ENCODE measurements at regions not wholly inside any gene's neighbourhood (a gene's known extent, or its start where the extent isn't known, plus 50 kb on each side); places are given as distances from the start of the nearest gene placed in this dataset.
"Not testable (repeated sequence)": the region's sequence is repeated elsewhere in the genome, so short reads cannot be mapped to it uniquely, and the experiment has no call there.

- no peaks in the 10 kb centered on the region for H3K27me3 ChIP-seq (ENCODE audit: control insufficient read depth, insufficient read depth, low read length)
- no peak for TF ChIP-seq CTCF (IDR thresholded peaks at IDR 0.05; ENCODE audit: insufficient read depth, low read length, poor library complexity, severe bottlenecking)
- no peak overlapping the region for H3K4me3 ChIP-seq (ENCODE audit: low read depth, low read length)
- DNase-seq (ENCODE audit: low read depth) = no peak
- no peaks in the 10 kb centered on the region for H3K36me3 ChIP-seq (ENCODE audit: control insufficient read depth, insufficient read depth, low read length)
These were observed 103.1 kb upstream of the SULF2 start for GRCh38 chr20:47888351-47888750.

DNA sequence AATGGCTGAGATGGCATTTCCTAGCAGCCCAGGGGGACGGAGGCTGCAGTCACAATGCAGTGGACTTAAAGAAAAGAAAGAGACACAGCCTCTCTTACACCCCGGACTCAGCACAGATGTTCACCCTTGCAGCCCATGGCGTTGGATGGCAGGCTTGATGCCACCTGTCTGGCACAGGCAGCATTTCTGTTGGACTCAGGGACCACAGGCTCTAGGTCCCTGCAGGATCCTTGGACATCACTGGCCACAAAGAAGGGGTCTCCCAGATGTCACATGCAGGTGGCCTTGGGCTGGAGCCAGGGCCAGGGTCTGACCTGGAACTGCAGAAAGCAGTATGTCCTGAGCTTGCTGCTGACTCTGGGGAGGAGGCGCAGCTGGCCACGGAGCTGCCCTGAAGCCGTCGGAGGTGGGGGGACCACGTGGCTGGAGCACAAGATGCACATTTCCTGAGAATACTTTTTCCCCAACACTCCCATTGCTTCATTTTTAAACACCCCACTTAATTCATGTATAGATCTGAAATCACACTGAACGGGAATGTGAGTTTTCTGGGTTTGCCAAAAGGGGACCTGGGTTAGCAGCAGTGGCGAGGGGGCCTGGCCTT lies 102.3 kb upstream of the SULF2 start:
- TF ChIP-seq CTCF (IDR thresholded peaks at IDR 0.05; ENCODE audit: insufficient read depth, low read length, poor library complexity, severe bottlenecking) = no peak
- no peak overlapping the region for H3K4me3 ChIP-seq (ENCODE audit: low read depth, low read length)
- DNase-seq (ENCODE audit: low read depth) = no peak
- no peaks in the 10 kb centered on the region for H3K36me3 ChIP-seq (ENCODE audit: control insufficient read depth, insufficient read depth, low read length)
- H3K27me3 ChIP-seq (ENCODE audit: control insufficient read depth, insufficient read depth, low read length) = no peaks in the 10 kb centered on the region

DNA sequence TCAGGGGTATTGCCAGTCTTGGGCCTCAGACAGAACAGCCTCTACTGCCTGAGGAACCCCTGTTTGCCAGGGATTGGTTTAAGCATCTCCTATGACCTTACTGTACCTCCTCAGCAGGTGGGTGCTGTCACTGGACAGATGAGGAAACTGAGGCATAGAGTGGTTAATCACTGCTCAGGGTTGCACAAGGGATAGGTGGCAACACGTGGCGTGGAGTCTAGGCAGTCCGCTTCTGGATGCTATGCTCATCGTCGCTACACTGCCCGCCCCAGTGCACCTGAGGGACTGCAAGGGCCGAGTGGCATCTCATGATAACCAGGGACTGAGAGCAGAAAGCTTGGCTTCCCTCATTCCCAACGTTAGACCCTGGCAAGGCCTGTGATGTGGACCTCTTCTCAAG lies 101.8 kb upstream of the SULF2 start:
- Histone ChIP-seq H3K4me3 (ENCODE audit: low read depth, low read length) (no peak overlapping the region), H3K36me3 (ENCODE audit: control insufficient read depth, insufficient read depth, low read length) (no peaks in the 10 kb centered on the region), H3K27me3 (ENCODE audit: control insufficient read depth, insufficient read depth, low read length) (no peaks in the 10 kb centered on the region)
- TF ChIP-seq CTCF (IDR thresholded peaks at IDR 0.05; ENCODE audit: insufficient read depth, low read length, poor library complexity, severe bottlenecking) = no peak
- no peak for DNase-seq (ENCODE audit: low read depth)

DNA sequence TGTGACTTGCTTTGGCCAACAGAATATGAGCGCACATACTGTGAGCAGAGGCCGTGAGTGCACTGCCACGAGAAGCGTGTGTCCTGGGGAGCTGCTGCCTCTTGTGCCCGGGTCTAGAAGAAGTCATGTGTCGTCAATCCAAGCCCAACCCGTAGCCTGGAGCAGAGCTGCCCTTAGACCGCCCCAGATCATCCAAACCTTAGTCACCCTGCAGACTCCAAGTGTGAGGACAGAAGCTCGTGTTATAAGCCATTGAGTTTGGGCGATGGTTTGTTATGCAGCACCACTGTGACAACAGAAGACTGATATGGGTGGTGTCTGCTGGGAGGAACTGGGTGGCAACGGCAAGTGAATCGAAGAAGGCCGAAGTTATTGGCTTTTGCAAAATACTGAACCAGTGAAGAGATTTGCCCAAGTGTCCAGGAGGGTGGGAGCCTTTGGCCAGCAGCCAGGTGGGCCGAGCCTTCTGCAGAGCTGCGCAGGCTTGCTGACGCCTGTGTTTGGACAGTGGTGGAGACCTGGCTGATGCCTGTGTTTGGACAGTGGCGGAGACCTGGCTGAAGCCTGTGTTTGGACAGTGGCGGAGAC lies 101.3 kb upstream of the SULF2 start:
- TF ChIP-seq CTCF (IDR thresholded peaks at IDR 0.05; ENCODE audit: insufficient read depth, low read length, poor library complexity, severe bottlenecking) = no peak

DNA sequence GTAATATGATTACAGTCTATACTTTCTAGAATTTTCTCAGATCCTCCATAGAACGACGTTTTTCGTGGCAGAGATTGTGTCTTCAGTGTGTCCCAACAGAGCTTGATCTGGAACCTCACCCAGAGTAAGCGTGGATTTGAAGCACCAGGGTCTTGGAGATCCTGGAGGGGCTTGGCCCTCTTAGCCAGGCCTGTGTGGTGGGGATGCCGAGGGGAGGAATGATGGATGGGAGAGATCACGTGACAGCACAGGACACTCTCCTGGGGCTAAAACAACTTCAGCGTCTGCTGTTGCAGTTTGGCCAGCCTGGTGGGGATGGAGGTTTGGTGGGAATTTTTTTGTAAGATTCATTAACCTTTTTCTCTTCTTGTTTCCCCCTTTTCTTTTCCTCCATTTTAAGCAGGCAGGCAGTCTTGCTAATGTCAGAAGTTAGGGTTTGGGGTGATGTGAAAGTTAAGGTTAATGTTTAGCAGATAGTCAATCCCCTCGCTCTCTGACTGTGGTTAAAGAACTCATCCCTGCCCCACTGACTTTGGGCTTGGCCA lies 100.7 kb upstream of the SULF2 start:
- no peak for TF ChIP-seq CTCF (IDR thresholded peaks at IDR 0.05; ENCODE audit: insufficient read depth, low read length, poor library complexity, severe bottlenecking)
- Histone ChIP-seq H3K4me3 (ENCODE audit: low read depth, low read length) (no peak overlapping the region), H3K27me3 (ENCODE audit: control insufficient read depth, insufficient read depth, low read length) (no peaks in the 10 kb centered on the region), H3K36me3 (ENCODE audit: control insufficient read depth, insufficient read depth, low read length) (no peaks in the 10 kb centered on the region)
- no peak for DNase-seq (ENCODE audit: low read depth)

More for the DNA sequence above, 101.3 kb upstream of the SULF2 start:
- no peak for DNase-seq (ENCODE audit: low read depth)
- H3K4me3 ChIP-seq (ENCODE audit: low read depth, low read length) = no peak overlapping the region
- H3K27me3 ChIP-seq (ENCODE audit: control insufficient read depth, insufficient read depth, low read length) = no peaks in the 10 kb centered on the region
- H3K36me3 ChIP-seq (ENCODE audit: control insufficient read depth, insufficient read depth, low read length) = no peaks in the 10 kb centered on the region

DNA sequence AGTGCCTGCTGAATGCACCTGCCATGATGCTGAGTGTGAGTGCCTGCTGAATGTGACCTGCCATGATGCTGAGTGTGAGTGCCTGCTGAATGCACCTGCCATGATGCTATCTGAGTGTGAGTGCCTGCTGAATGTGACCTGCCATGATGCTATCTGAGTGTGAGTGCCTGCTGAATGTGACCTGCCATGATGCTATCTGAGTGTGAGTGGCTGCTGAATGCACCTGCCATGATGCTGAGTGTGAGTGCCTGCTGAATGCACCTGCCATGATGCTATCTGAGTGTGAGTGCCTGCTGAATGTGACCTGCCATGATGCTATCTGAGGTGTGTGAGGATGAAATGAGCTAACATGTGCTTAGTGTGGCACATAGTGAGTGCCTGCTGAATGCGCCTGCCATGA lies 98.7 kb upstream of the SULF2 start:
- H3K4me3 ChIP-seq (ENCODE audit: low read depth, low read length); DNase-seq (ENCODE audit: low read depth); H3K36me3 ChIP-seq (ENCODE audit: control insufficient read depth, insufficient read depth, low read length); H3K27me3 ChIP-seq (ENCODE audit: control insufficient read depth, insufficient read depth, low read length): not testable (repeated sequence)
